Astrocyte of the hippocampus (primary cell): ENCODE measurements at regions not wholly inside any gene's neighbourhood (a gene's known extent, or its start where the extent isn't known, plus 50 kb on each side); places are given as distances from the start of the nearest gene placed in this dataset.
"Not testable (repeated sequence)": the region's sequence is repeated elsewhere in the genome, so short reads cannot be mapped to it uniquely, and the experiment has no call there.

Source experiments
- DNase-seq: peaks from one replicate; pipeline ENCODE4 v3.0.0; 2011; ENCODE audit warnings: low read depth, low spot score

- peak; percentile 34 for DNase-seq
These were observed 52.9 kb upstream of the FRAS1 start for GRCh38 chr4:78004270-78004669.

- peak; percentile 29 for DNase-seq
These were observed 52.0 kb upstream of the FRAS1 start for GRCh38 chr4:78005086-78005485.

- not testable (repeated sequence) for DNase-seq
These were observed 50.1 kb upstream of the FRAS1 start for GRCh38 chr4:78007021-78007420.
